SKM-1 treated with dmso at 0.1 percent for 144 hours (cell line): ENCODE measurements at regions not wholly inside any gene's neighbourhood (a gene's known extent, or its start where the extent isn't known, plus 50 kb on each side); places are given as distances from the start of the nearest gene placed in this dataset.
"Not testable (repeated sequence)": the region's sequence is repeated elsewhere in the genome, so short reads cannot be mapped to it uniquely, and the experiment has no call there.

Source experiments
- DNase-seq: peaks from one replicate; lab custom pipeline; 2025; ENCODE audit not compliant: unreplicated experiment; lab: John Stamatoyannopoulos, UW

- no peak for DNase-seq
Observed at GRCh38 chr3:180409170-180409569, 192.8 kb upstream of the TTC14 start.

DNA sequence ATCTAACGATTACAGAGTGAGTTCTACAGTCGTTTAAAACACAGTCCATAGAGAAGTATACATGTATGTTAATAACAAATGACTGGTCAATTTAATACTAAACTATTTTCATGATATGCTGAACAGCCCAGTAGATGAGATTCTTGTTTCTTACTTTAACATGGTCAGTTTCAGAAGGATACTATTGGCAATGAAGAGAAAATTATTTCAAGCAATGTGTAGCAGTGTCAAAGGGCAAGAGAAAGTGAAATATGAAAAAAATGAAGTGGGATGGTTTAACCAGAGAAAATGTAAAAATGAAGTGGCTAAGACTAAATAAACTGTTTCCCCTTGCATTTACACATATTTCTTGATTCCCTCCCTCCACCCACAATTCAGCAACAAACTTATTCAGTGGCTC is 192.1 kb upstream of the TTC14 start:
- DNase-seq: no peak

GRCh38 chr3:180414157-180414556 is 187.8 kb upstream of the TTC14 start:
- no peak for DNase-seq

DNA sequence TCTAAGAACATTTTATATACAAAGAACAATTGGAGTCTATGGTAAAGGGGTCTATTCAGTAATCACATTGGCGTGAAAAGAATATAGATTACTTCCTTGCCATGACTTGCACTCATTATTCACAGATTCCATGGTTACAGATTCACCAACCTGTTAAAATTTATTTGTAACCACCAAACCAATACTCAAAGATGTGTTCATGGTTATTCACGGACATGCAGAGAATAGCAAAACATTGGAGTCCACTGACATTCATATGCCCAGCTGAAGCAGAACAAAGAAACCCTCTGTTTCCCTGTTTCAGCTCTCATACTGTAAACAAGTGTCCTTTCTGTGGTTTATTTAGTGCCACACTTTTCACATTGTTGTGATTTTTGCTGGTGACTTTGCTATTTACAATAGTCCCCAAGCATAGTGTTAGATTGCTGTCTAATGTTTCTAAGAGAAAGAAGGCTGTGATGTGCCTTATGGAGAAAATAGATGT is 185.8 kb upstream of the TTC14 start:
- DNase-seq: no peak

DNA sequence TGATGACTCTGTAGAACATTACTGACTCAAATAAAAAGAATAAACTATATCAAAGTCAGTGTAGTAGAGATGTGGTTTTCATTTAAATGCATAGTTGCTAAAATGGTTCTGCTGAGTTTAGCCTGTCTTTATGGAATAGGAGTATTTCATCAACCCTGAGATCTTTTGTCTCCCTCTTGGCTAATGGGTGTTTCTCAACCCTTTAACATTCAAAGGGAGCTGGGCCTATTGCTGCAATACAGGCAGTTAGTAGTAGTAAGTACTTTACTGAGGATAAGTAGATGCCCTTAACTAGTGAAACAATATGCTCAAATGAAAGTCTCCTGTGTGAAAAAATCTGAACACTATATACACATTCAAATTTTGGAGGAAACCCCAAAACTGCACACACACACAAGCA is 184.7 kb upstream of the TTC14 start:
- peak; percentile 81 for DNase-seq

DNA sequence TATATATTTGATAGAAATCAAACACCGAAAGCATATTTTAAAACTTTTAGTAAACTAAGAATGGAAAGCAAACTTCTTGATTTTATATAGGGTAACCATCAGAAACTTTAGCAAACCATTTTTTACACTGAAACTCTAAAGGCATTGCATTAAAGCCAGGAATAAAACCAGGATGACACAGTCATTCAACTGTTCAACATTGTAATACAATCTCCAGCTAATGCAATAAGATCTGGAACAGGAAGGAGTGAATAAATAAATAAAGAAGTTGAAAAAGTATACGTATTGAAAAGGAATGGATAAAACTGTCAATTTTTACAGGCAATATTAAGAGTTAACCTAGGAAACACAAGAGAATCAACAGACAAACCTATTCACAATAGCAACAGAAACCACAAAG is 181.9 kb upstream of the TTC14 start:
- no peak for DNase-seq

GRCh38 chr3:180420804-180421203 is 181.2 kb upstream of the TTC14 start:
- DNase-seq: no peak

DNA sequence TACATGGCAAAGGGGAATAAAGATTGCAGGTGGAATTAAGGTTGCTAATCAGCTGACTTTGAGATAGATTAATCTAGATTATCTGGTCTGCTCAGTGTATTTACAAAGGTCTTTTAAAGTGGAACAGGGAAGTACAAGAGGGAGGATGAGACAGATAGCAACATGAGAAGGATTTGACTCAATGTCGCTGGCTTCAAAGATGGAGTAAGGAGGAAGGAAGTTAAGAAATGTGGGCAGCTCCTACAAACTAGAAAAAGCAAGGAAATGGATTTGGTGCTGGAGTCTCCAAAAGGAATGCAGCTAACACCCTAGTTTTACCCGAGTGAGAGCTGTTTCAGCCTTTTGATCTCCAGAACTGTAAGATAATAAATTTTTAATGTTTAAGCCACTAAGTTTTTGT is 180.7 kb upstream of the TTC14 start:
- peak; percentile 61 for DNase-seq

- no peak for DNase-seq
Observed at GRCh38 chr3:180421721-180422120, 180.2 kb upstream of the TTC14 start.

DNA sequence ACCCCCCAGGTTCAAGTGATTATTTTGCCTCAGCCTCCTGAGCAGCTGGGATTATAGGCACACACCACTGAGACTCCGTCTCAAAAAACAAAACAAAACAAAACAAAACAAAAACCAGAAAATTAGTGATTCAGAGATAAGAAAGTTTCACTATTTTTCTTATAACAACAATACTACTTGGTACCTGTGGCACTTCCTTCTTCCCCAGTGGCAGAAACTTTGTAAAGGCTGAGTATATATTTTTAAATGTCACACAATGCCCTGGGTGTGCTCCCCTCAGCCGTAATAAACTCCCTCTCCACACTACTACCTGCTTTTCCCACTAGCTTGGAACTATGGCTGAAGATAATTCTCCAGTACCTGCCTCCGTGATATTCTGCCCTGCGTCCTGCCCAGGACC is 177.7 kb upstream of the TTC14 start:
- DNase-seq: not testable (repeated sequence)

GRCh38 chr3:180430896-180431295 is 171.1 kb upstream of the TTC14 start:
- DNase-seq: no peak

DNA sequence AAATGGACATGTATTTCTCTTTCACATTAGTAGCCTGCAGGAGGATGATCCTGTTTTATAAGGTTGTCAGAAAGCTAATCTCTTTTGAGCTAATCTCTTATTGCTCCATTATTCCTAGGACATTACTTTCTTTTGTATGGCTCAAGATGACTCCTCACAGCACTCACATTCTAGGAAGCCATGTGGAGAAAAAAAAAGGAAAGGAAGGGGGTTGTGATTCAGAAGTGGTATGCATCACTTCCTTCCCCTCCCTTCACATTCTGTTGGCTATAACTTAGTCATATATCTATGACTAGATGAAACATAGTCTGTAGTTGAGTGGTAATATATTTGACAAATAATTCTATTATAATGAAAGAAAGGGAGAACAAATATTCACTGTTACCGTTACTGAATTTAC is 168.8 kb upstream of the TTC14 start:
- DNase-seq: no peak

DNA sequence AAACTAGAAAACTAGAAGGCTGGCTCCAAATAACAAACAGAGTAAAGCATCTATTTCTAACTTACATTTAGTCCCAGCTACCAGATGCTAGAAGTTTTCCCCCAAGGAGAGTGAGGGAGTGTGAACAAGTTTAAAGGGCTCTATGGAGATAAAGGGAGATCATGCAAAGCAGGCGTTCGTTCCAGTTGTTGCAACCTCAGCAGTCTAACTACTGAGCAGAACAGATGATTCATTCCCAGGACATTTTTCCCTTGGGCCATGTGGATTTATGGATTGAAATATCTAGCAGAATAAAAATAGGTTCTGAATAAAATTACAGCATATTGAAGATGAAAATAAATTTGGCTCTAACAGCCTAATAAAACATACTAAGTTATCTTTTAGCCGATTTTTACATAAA is 154.8 kb upstream of the TTC14 start:
- DNase-seq: no peak

DNA sequence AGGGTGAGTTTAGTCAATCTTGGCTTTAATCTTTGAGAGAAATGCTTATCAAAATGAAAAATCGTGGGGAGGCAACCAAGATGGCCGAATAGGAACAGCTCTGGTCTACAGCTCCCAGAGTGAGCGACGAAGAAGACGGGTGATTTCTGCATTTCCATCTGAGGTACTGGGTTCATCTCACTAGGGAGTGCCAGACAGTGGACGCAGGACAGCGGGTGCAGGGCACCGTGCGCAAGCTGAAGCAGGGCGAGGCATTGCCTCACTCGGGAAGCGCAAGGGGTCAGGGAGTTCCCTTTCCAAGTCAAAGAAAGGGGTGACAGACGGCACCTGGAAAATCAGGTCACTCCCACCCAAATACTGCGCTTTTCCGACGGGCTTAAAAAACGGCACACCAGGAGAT is 153.6 kb upstream of the TTC14 start:
- not testable (repeated sequence) for DNase-seq

GRCh38 chr3:180457225-180457624 is 144.7 kb upstream of the TTC14 start:
- DNase-seq: peak; percentile 97

DNA sequence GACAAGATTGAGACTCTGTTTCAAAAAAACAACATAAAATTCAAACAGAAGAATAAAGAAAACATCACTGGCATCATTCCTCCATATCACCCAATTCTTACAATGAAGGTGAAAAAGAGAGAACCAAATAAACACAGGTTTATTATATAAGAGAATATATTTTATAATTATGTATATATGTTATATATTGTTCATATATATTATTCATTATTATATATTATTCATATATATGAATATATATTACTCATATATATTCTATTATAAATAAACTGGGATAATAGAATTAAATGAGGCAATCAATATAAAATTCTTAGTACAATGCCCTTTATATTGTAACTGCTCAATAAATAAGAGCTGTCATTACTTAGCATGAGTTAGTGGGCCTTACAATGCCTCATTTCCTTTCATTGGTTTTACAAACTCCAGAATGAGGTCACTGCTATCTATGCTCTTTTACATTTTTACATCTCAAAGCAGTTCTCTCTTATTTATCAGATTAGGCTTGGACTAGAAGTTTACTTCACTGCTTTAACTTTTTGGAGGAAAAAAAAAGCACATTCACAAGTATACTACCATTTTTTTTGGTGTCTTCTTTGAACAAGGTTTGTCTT is 135.5 kb upstream of the TTC14 start:
- no peak for DNase-seq

- no peak for DNase-seq
Observed at GRCh38 chr3:180467177-180467576, 134.8 kb upstream of the TTC14 start.

GRCh38 chr3:180469149-180469548 is 132.8 kb upstream of the TTC14 start:
- DNase-seq: no peak

DNA sequence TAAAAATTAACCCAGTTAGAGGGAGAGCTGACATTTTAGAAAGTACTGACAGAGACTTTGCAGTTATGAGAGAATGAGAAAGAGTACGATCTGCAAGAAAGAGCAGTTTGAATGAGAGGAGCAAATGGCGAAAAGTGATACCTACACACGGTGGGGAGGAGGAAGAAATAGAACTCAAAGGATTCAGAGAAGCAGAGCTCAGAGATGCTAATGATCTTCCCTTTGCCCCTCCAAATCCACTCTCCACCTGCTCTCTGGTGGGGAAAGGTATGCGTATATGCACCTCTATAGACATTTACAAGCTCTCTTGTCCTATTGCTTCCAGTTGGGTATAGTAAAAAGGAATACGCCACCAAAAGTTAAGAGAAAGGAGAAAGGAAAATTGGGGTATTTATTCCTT is 123.3 kb upstream of the TTC14 start:
- DNase-seq: no peak

GRCh38 chr3:180492047-180492446 is 109.9 kb upstream of the TTC14 start:
- no peak for DNase-seq

DNA sequence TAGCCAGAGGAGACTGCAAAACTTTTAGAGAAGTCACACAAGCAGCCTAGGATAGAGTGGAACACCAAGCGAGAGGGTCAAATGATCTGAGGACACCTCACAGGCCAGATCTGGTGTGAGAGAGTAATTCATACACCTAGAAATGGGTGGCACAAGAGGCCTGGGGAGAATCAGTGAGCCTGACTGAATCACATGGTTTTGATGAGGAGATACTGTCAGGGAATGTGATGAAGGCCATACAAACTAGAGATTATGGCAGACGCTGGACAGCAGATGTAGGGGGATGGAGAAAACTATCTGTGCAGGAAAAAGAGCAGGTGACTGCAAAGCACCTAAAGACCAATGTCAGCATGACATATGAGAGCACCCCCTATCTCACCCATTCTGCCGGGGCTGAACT is 105.0 kb upstream of the TTC14 start:
- no peak for DNase-seq

- DNase-seq: no peak
Observed at GRCh38 chr3:180516368-180516767, 85.6 kb upstream of the TTC14 start.

GRCh38 chr3:180523040-180523439 is 78.9 kb upstream of the TTC14 start:
- DNase-seq: no peak
